SU-DHL-6 (cell line): ENCODE measurements at regions not wholly inside any gene's neighbourhood (a gene's known extent, or its start where the extent isn't known, plus 50 kb on each side); places are given as distances from the start of the nearest gene placed in this dataset.

Experiments used
- EZH2phosphoT487 ChIP-seq: fragments of 200-600 bp; sonication (generic), shearing (Covaris generic); conservative IDR thresholded peaks from 2 replicates; pipeline ENCODE4 v1.6.1; 2018; ENCODE audit warnings: mild to moderate bottlenecking, antibody characterized with exemption, low read length, moderate library complexity, mixed read lengths
- TF ChIP-seq, protein P1 (sequence below): fragments of 200-600 bp; sonication (generic); IDR thresholded peaks from one replicate; pipeline ENCODE4 v1.5.1; 2017; ENCODE audit warnings: antibody characterized with exemption, mild to moderate bottlenecking, low read length, moderate library complexity; ENCODE audit not compliant: insufficient read depth, poor library complexity, severe bottlenecking

DNA sequence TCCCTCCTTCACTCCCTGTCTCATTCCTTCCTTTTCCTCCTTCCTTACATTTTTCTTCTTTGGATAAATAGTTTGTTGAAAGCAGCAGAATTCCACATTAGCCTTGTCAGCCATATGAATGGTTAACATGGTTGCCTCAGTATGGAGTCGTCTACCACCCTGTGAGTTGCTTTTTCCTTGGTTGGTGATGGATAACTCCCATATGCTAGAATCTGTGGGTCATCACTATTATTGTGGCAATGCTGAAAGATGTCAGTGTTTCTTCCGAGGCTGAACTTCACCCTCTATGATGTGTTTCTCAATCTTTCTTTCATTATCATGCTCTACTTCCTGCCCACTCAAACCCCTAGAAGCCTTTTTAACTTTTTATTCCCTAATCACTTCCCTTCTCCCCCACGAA, 481.8 kb upstream of the KCNMB2 start:
- TF ChIP-seq, protein P1, sequence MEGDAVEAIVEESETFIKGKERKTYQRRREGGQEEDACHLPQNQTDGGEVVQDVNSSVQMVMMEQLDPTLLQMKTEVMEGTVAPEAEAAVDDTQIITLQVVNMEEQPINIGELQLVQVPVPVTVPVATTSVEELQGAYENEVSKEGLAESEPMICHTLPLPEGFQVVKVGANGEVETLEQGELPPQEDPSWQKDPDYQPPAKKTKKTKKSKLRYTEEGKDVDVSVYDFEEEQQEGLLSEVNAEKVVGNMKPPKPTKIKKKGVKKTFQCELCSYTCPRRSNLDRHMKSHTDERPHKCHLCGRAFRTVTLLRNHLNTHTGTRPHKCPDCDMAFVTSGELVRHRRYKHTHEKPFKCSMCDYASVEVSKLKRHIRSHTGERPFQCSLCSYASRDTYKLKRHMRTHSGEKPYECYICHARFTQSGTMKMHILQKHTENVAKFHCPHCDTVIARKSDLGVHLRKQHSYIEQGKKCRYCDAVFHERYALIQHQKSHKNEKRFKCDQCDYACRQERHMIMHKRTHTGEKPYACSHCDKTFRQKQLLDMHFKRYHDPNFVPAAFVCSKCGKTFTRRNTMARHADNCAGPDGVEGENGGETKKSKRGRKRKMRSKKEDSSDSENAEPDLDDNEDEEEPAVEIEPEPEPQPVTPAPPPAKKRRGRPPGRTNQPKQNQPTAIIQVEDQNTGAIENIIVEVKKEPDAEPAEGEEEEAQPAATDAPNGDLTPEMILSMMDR, result no peak
- TF ChIP-seq EZH2phosphoT487, result no peak
